Aorta (tissue), 5 donors: ENCODE measurements at regions not wholly inside any gene's neighbourhood (a gene's known extent, or its start where the extent isn't known, plus 50 kb on each side); places are given as distances from the start of the nearest gene placed in this dataset.
"Not testable (repeated sequence)": the region's sequence is repeated elsewhere in the genome, so short reads cannot be mapped to it uniquely, and the experiment has no call there.

Source experiments
- ATAC-seq: fragments of 200-7000 bp; cut with Tn5 transposase; one replicate; pipeline ENCODE4 v1.9.1; 2022; ENCODE audit warnings: moderate library complexity; ENCODE audit not compliant: low FRiP score
- DNase-seq, 2 donors: peaks; one replicate each; pipeline ENCODE4 v3.0.0-alpha.2; 2020
- H3K27ac ChIP-seq, 2 donors: one replicate each; pipeline ENCODE4 v1.5.1; 2013; ENCODE audit warnings: low read length in 2 of 2, mild to moderate bottlenecking in 2 of 2, moderate library complexity in 2 of 2, control low read depth in 1 of 2, inconsistent platforms in 1 of 2, low read depth in 1 of 2
- H3K27me3 ChIP-seq, 2 donors: one replicate each; pipeline ENCODE4 v1.6.1; 2013; ENCODE audit warnings: control low read depth in 1 of 2, low read length in 1 of 2, mild to moderate bottlenecking in 1 of 2, moderate library complexity in 1 of 2; ENCODE audit not compliant: insufficient read depth in 2 of 2, control insufficient read depth in 1 of 2
- H3K36me3 ChIP-seq, 2 donors: one replicate each; pipeline ENCODE4 v1.6.1; 2013; ENCODE audit warnings: control low read depth in 1 of 2, low read length in 1 of 2, mild to moderate bottlenecking in 1 of 2; ENCODE audit not compliant: insufficient read depth in 2 of 2, control insufficient read depth in 1 of 2
- H3K4me1 ChIP-seq, 2 donors: one replicate each; pipeline ENCODE4 v1.6.1; 2013; ENCODE audit warnings: low read length in 2 of 2, control low read depth in 1 of 2, mild to moderate bottlenecking in 1 of 2, moderate library complexity in 1 of 2; ENCODE audit not compliant: insufficient read depth in 2 of 2, control insufficient read depth in 1 of 2
- H3K4me3 ChIP-seq, 2 donors: one replicate each; pipeline ENCODE4 v1.5.1; 2013; ENCODE audit warnings: low read length in 2 of 2, control low read depth in 1 of 2, mild to moderate bottlenecking in 1 of 2
- H3K9me3 ChIP-seq: one replicate; pipeline ENCODE4 v1.6.1; 2013; ENCODE audit warnings: mild to moderate bottlenecking, low read length; ENCODE audit not compliant: control insufficient read depth
- WGBS, 2 donors: extraction: QIAGEN DNeasy Blood & Tissue Kit; methylation state at CpG; one replicate each; pipeline ENCODE4 v1.1.7; 2013; 5-methylcytosine and 5-hydroxymethylcytosine counted together
- intact Hi-C, 2 donors: fragments of 100-400 bp; cut with DNase I; formaldehyde crosslinking; loops; one replicate each; pipeline versions ENCODE4 v1.14.2 to v1.15.0; 2022
- donor health status: healthy with polysubstance abuse.
- donor health status: Bipolar disorder and iron deficiency.
- donor health status: DM: no; HTN: no; CAD: no.
- donor health status: DM: no; HTN: no; CAD: no.
- donor health status: DM: yes; HTN: yes; CAD: no.

GRCh38 chr4:72857216-72857615, 212.3 kb downstream of the COX18 start:
- intact Hi-C loops: no loop called here
- WGBS, 2 donors: 56 to 62% methylated on average over 1 of the region's 1 CpG
- no peak overlapping the region for H3K4me3 ChIP-seq

GRCh38 chr4:72846280-72847111, 223.0 kb downstream of the COX18 start:
- Histone ChIP-seq H3K4me3 (no peak overlapping the region), H3K27me3 (no peaks in the 10 kb centered on the region), H3K4me1 (no peaks in the 10 kb centered on the region), H3K27ac (no peak overlapping the region), H3K36me3 (no peaks in the 10 kb centered on the region), H3K9me3 (no peaks in the 10 kb centered on the region)
- WGBS, 2 donors: 65 to 68% methylated on average over 12 of the region's 12 CpGs
- no peak for ATAC-seq
- DNase-seq: no peak
- intact Hi-C loops: no loop called here

More at GRCh38 chr4:72857216-72857615, 212.3 kb downstream of the COX18 start:
- DNase-seq (no peak), ATAC-seq (no peak)
- H3K36me3 ChIP-seq: no peaks in the 10 kb centered on the region
- H3K4me1 ChIP-seq: no peaks in the 10 kb centered on the region
- no peaks in the 10 kb centered on the region for H3K27me3 ChIP-seq
- no peak overlapping the region for H3K27ac ChIP-seq
- no peaks in the 10 kb centered on the region for H3K9me3 ChIP-seq

- intact Hi-C loops: no loop called here
- Histone ChIP-seq H3K4me3 (no peak overlapping the region), H3K27ac (no peak overlapping the region), H3K36me3 (no peaks in the 10 kb centered on the region), H3K9me3 (no peaks in the 10 kb centered on the region), H3K4me1 (no peaks in the 10 kb centered on the region), H3K27me3 (no peaks in the 10 kb centered on the region)
- ATAC-seq (no peak), DNase-seq (no peak)
Measured at GRCh38 chr4:72843466-72843865, 226.1 kb downstream of the COX18 start.

GRCh38 chr4:72842323-72842722, 227.2 kb downstream of the COX18 start:
- DNase-seq (no peak), ATAC-seq (no peak)
- intact Hi-C loops: no loop called here
- H3K4me1 ChIP-seq: no peaks in the 10 kb centered on the region
- no peak overlapping the region for H3K27ac ChIP-seq
- no peaks in the 10 kb centered on the region for H3K27me3 ChIP-seq
- no peaks in the 10 kb centered on the region for H3K9me3 ChIP-seq
- no peaks in the 10 kb centered on the region for H3K36me3 ChIP-seq
- no peak overlapping the region for H3K4me3 ChIP-seq

- DNase-seq, H3K36me3 ChIP-seq, H3K4me3 ChIP-seq, H3K9me3 ChIP-seq, H3K27ac ChIP-seq, ATAC-seq, H3K4me1 ChIP-seq, intact Hi-C loops, H3K27me3 ChIP-seq: not testable (repeated sequence)
- 81 to 100% methylated on average over 1 of the region's 1 CpG for WGBS, 2 donors
Measured at GRCh38 chr4:72840166-72840565, 229.3 kb downstream of the COX18 start.

- no peak overlapping the region for H3K27ac ChIP-seq
- no peaks in the 10 kb centered on the region for H3K27me3 ChIP-seq
- H3K4me3 ChIP-seq: no peak overlapping the region
- no peaks in the 10 kb centered on the region for H3K9me3 ChIP-seq
- 93 to 94% methylated on average over 1 of the region's 1 CpG for WGBS, 2 donors
- ATAC-seq (no peak), DNase-seq (no peak)
- intact Hi-C loops: no loop called here
- no peaks in the 10 kb centered on the region for H3K36me3 ChIP-seq
- H3K4me1 ChIP-seq: no peaks in the 10 kb centered on the region
Measured at GRCh38 chr4:72828864-72829263, 240.7 kb downstream of the COX18 start.

- Histone ChIP-seq H3K36me3 (no peaks in the 10 kb centered on the region), H3K27ac (no peak overlapping the region), H3K9me3 (no peaks in the 10 kb centered on the region), H3K4me1 (no peaks in the 10 kb centered on the region), H3K4me3 (no peak overlapping the region), H3K27me3 (no peaks in the 10 kb centered on the region)
- ATAC-seq (no peak), DNase-seq (no peak)
- 69 to 87% methylated on average over 1 of the region's 1 CpG for WGBS, 2 donors
- intact Hi-C loops: no loop called here
Measured at GRCh38 chr4:72827968-72828367, 241.5 kb downstream of the COX18 start.

- DNase-seq (no peak), ATAC-seq (no peak)
- peaks cover 3% of the 10 kb centered on the region in 2 donors for H3K4me1 ChIP-seq
- H3K27ac ChIP-seq: no peak overlapping the region
- no peaks in the 10 kb centered on the region for H3K9me3 ChIP-seq
- intact Hi-C loops: no loop called here
- H3K36me3 ChIP-seq: no peaks in the 10 kb centered on the region
- H3K4me3 ChIP-seq: no peak overlapping the region
- H3K27me3 ChIP-seq: no peaks in the 10 kb centered on the region
Measured at GRCh38 chr4:72820107-72820506, 249.4 kb downstream of the COX18 start.

GRCh38 chr4:72817012-72817411, 248.0 kb upstream of the ADAMTS3 start:
- H3K27ac ChIP-seq: peak overlapping the region; percentile 3 to 67
- 9 to 13% methylated on average over 1 of the region's 1 CpG for WGBS, 2 donors

More at GRCh38 chr4:72817012-72817411, 248.0 kb upstream of the ADAMTS3 start:
- ATAC-seq: no peak
- peak in 1 of 2 donors; percentile 44 for DNase-seq
- no peaks in the 10 kb centered on the region for H3K27me3 ChIP-seq
- H3K4me3 ChIP-seq: no peak overlapping the region
- H3K36me3 ChIP-seq: no peaks in the 10 kb centered on the region
- H3K9me3 ChIP-seq: no peaks in the 10 kb centered on the region
- intact Hi-C loops: loop anchor here in 1 of 2 donors (5.0 to 10.0 kb wide), 2 partner anchors 75 to 158 kb away; no protein-coding TSS in a partner anchor
- H3K4me1 ChIP-seq: peaks cover 3% of the 10 kb centered on the region in 2 donors
